H1 (cell line): ENCODE measurements at regions not wholly inside any gene's neighbourhood (a gene's known extent, or its start where the extent isn't known, plus 50 kb on each side); places are given as distances from the start of the nearest gene placed in this dataset.

Source experiments
- CTCF ChIA-PET: fragments of 300-600 bp; sonication (Branson Sonifier 250); formaldehyde crosslinking; loops from one replicate; lab custom pipeline; 2021; ENCODE audit not compliant: partially characterized antibody; lab: Charles Lee
- POLR2A ChIA-PET: fragments of 300-600 bp; sonication (Branson Sonifier 250); formaldehyde crosslinking; loops from one replicate; lab custom pipeline; 2021; ENCODE audit warnings: inconsistent platforms; ENCODE audit not compliant: partially characterized antibody; lab: Charles Lee
- DNase-seq, 2 experiments: peaks; one replicate each; pipeline versions ENCODE4 v3.0.0 to v3.0.0-alpha.2; 2010 to 2022; ENCODE audit warnings: low spot score in 2 of 2, low read depth in 1 of 2, mixed read lengths in 1 of 2
- FAIRE-seq: peaks from 2 replicates; lab custom pipeline; 2011; peaks lifted over from hg19 to GRCh38; lab: Jason Lieb, UNC
- H2AFZ ChIP-seq: 2 replicates; pipeline ENCODE4 v1.8.1; 2012; ENCODE audit warnings: low read length, inconsistent platforms
- H2AK5ac ChIP-seq: 2 replicates; pipeline ENCODE4 v1.6.1; 2013; ENCODE audit warnings: low read depth, low read length
- H2BK120ac ChIP-seq: replicated peaks from 2 replicates; pipeline ENCODE3; 2013; ENCODE audit warnings: low read depth, low read length, inconsistent platforms
- H2BK12ac ChIP-seq: 2 replicates; pipeline ENCODE4 v1.6.1; 2013; ENCODE audit warnings: low read depth, low read length
- H2BK15ac ChIP-seq: 2 replicates; pipeline ENCODE4 v1.6.1; 2013; ENCODE audit warnings: low read length
- H2BK20ac ChIP-seq: 2 replicates; pipeline ENCODE4 v1.6.1; 2013; ENCODE audit warnings: low read length
- H2BK5ac ChIP-seq: 2 replicates; pipeline ENCODE4 v1.6.1; 2013; ENCODE audit warnings: low read depth, low read length
- H3K14ac ChIP-seq: 2 replicates; pipeline ENCODE4 v1.6.1; 2013; ENCODE audit warnings: inconsistent platforms; ENCODE audit not compliant: insufficient read length
- H3K18ac ChIP-seq: 2 replicates; pipeline ENCODE4 v1.6.1; 2013; ENCODE audit warnings: low read length; ENCODE audit errors: extremely low read depth
- H3K23ac ChIP-seq: 2 replicates; pipeline ENCODE4 v1.6.1; 2013; ENCODE audit warnings: inconsistent platforms; ENCODE audit not compliant: insufficient read length
- H3K23me2 ChIP-seq: 2 replicates; pipeline ENCODE4 v1.6.1; 2013; ENCODE audit warnings: low read depth, low read length
- H3K27ac ChIP-seq: 2 replicates; pipeline ENCODE4 v1.6.1; 2011; ENCODE audit warnings: low read depth, low read length, inconsistent platforms
- H3K27me3 ChIP-seq, 4 experiments: replicated peaks in 1 of 4; 1 replicate in 1 of 4; 2 replicates in 3 of 4; pipeline versions ENCODE4 v1.6.1 to v1.8.1; 2011 to 2013; ENCODE audit warnings: low read length in 3 of 4, mild to moderate bottlenecking in 3 of 4, inconsistent platforms in 2 of 4, mixed read lengths in 2 of 4, moderate library complexity in 1 of 4; ENCODE audit not compliant: control insufficient read depth in 3 of 4, insufficient read depth in 3 of 4; ENCODE audit errors: extremely low read depth in 1 of 4
- H3K36me3 ChIP-seq, 4 experiments: 2 replicates each; pipeline versions ENCODE4 v1.6.1 to v1.8.1; 2011 to 2013; ENCODE audit warnings: mild to moderate bottlenecking in 4 of 4, low read length in 3 of 4, moderate library complexity in 2 of 4, control low read depth in 1 of 4, inconsistent platforms in 1 of 4; ENCODE audit not compliant: insufficient read depth in 4 of 4, control insufficient read depth in 2 of 4
- H3K4ac ChIP-seq: replicated peaks from 2 replicates; pipeline ENCODE3; 2013; ENCODE audit warnings: low read length, low read depth, mixed read lengths, inconsistent platforms; ENCODE audit not compliant: insufficient read length
- H3K4me1 ChIP-seq, 4 experiments: replicated peaks in 1 of 4; 1 replicate in 1 of 4; 2 replicates in 3 of 4; pipeline versions ENCODE4 v1.6.1 to v1.8.1; 2011 to 2013; ENCODE audit warnings: low read length in 3 of 4, inconsistent platforms in 2 of 4, mixed read lengths in 1 of 4; ENCODE audit not compliant: insufficient read depth in 4 of 4, control insufficient read depth in 3 of 4
- H3K4me2 ChIP-seq, 2 experiments: 2 replicates each; pipeline versions ENCODE4 v1.6.1 to v1.8.1; 2011 to 2013; ENCODE audit warnings: low read depth in 2 of 2, low read length in 2 of 2, control low read depth in 1 of 2, inconsistent platforms in 1 of 2, mild to moderate bottlenecking in 1 of 2; ENCODE audit not compliant: insufficient read depth in 1 of 2
- H3K4me3 ChIP-seq, 4 experiments: fragments of 200-600, 300-600 bp in 1 of 4; sonication (generic), shearing (Covaris generic), sonication (Bioruptor Twin) in 1 of 4; 2 replicates each; pipeline versions ENCODE4 v1.5.1 to v1.8.1; 2011 to 2016; ENCODE audit warnings: low read length in 4 of 4, low read depth in 3 of 4, control low read depth in 2 of 4, inconsistent platforms in 2 of 4, mild to moderate bottlenecking in 2 of 4, mixed read lengths in 1 of 4, moderate library complexity in 1 of 4; ENCODE audit not compliant: insufficient read depth in 2 of 4; ENCODE audit errors: extremely low read depth in 1 of 4
- H3K56ac ChIP-seq: replicated peaks from 2 replicates; pipeline ENCODE3; 2013; ENCODE audit warnings: low read depth, mild to moderate bottlenecking, mixed read lengths, low read length, inconsistent platforms; ENCODE audit not compliant: insufficient read length
- H3K79me1 ChIP-seq: 2 replicates; pipeline ENCODE4 v1.6.1; 2013; ENCODE audit warnings: low read depth, low read length, control low read depth
- H3K79me2 ChIP-seq, 2 experiments: 2 replicates each; pipeline versions ENCODE4 v1.6.1 to v1.8.1; 2012 to 2013; ENCODE audit warnings: low read length in 2 of 2, mild to moderate bottlenecking in 2 of 2, inconsistent platforms in 1 of 2; ENCODE audit not compliant: insufficient read depth in 2 of 2, control insufficient read depth in 1 of 2
- H3K9ac ChIP-seq, 4 experiments: replicated peaks in 1 of 4; 1 replicate in 1 of 4; 2 replicates in 3 of 4; pipeline versions ENCODE4 v1.6.1 to v1.8.1; 2011 to 2013; ENCODE audit warnings: low read depth in 3 of 4, low read length in 3 of 4, control low read depth in 2 of 4, mild to moderate bottlenecking in 2 of 4, moderate library complexity in 2 of 4, inconsistent platforms in 1 of 4; ENCODE audit errors: extremely low read depth in 1 of 4
- H3K9me3 ChIP-seq, 2 experiments: 2 replicates each; pipeline versions ENCODE4 v1.6.1 to v1.8.1; 2012 to 2013; ENCODE audit warnings: mild to moderate bottlenecking in 2 of 2, moderate library complexity in 2 of 2, control low read depth in 1 of 2, inconsistent platforms in 1 of 2, low read depth in 1 of 2, low read length in 1 of 2, mixed read lengths in 1 of 2; ENCODE audit not compliant: insufficient read depth in 2 of 2
- H4K20me1 ChIP-seq, 2 experiments: replicated peaks in 1 of 2; 2 replicates each; pipeline versions ENCODE3 to v1.8.1; 2011 to 2013; ENCODE audit warnings: inconsistent platforms in 2 of 2, low read length in 2 of 2, mild to moderate bottlenecking in 1 of 2; ENCODE audit not compliant: insufficient read depth in 2 of 2, control insufficient read depth in 1 of 2
- H4K5ac ChIP-seq: 2 replicates; pipeline ENCODE4 v1.6.1; 2013; ENCODE audit warnings: low read length, low read depth, mixed read lengths, inconsistent platforms; ENCODE audit not compliant: insufficient read length
- H4K8ac ChIP-seq: 2 replicates; pipeline ENCODE4 v1.8.0; 2013; ENCODE audit warnings: mild to moderate bottlenecking, moderate library complexity, low read length, inconsistent platforms; ENCODE audit not compliant: insufficient read depth; ENCODE audit errors: extremely low read depth
- H4K91ac ChIP-seq: replicated peaks from 2 replicates; pipeline ENCODE3; 2013; ENCODE audit warnings: low read length, mixed read lengths, inconsistent platforms; ENCODE audit not compliant: insufficient read length
- CEBPB ChIP-seq: IDR thresholded peaks from 2 replicates; pipeline ENCODE4 v1.6.1; 2012; ENCODE audit warnings: low read depth, low read length
- CTCF ChIP-seq, 3 experiments: IDR thresholded peaks; 1 replicate in 2 of 3; 2 replicates in 1 of 3; pipeline versions ENCODE4 v1.5.1 to v1.6.1; 2011; ENCODE audit warnings: low read length in 3 of 3, mild to moderate bottlenecking in 3 of 3, inconsistent platforms in 2 of 3, low read depth in 1 of 3, moderate library complexity in 1 of 3; ENCODE audit not compliant: insufficient read depth in 1 of 3; ENCODE audit errors: control extremely low read depth in 1 of 3
- FOSL1 ChIP-seq: IDR thresholded peaks from 2 replicates; pipeline ENCODE4 v1.6.1; 2011; ENCODE audit warnings: mild to moderate bottlenecking, low read depth, low read length, moderate library complexity; ENCODE audit not compliant: insufficient read depth
- GTF2F1 ChIP-seq: IDR thresholded peaks from 2 replicates; pipeline ENCODE4 v1.6.1; 2012; ENCODE audit warnings: low read depth, low read length, improper control_type of control experiment, borderline replicate concordance
- MAFK ChIP-seq: IDR thresholded peaks from 2 replicates; pipeline ENCODE4 v1.6.1; 2012; ENCODE audit warnings: low read depth, mild to moderate bottlenecking, improper control_type of control experiment, low read length
- SIN3A ChIP-seq, 2 experiments: IDR thresholded peaks in 1 of 2; conservative IDR thresholded peaks in 1 of 2; 2 replicates each; pipeline ENCODE4 v1.6.1; 2011 to 2012; ENCODE audit warnings: low read length in 2 of 2, improper control_type of control experiment in 1 of 2, low read depth in 1 of 2, mild to moderate bottlenecking in 1 of 2
- TAF7 ChIP-seq: optimal IDR thresholded peaks from 2 replicates; pipeline ENCODE3; 2011; ENCODE audit warnings: low read depth, mild to moderate bottlenecking, inconsistent platforms, low read length, moderate library complexity, borderline replicate concordance
- TBP ChIP-seq: IDR thresholded peaks from 2 replicates; pipeline ENCODE4 v1.6.1; 2011; ENCODE audit warnings: low read depth, low read length, improper control_type of control experiment
- WGBS, 2 experiments: shearing (Covaris generic) in 1 of 2; methylation state at CpG; one replicate each; pipeline versions ENCODE4 v1.1.6 to v1.1.7; 2013 to 2015; ENCODE audit warnings: low lambda C conversion rate in 2 of 2, mixed read lengths in 2 of 2, inconsistent platforms in 1 of 2, low coverage in 1 of 2, missing lambda C conversion rate in 1 of 2; ENCODE audit not compliant: insufficient replicate concordance in 2 of 2, insufficient coverage in 1 of 2, insufficient read length in 1 of 2; ENCODE audit errors: extremely low coverage in 1 of 2, missing lambda C conversion rate in 1 of 2; 5-methylcytosine and 5-hydroxymethylcytosine counted together

GRCh38 chr20:56773749-56774148, 144.6 kb downstream of the TFAP2C start (continued):
- no peak for TF ChIP-seq TAF7

GRCh38 chr20:56774873-56775272, 145.8 kb downstream of the TFAP2C start:
- H3K4me2 ChIP-seq = no peak overlapping the region
- H3K4me1 ChIP-seq = peaks cover 0 to 8% (median 0%) of the 10 kb centered on the region in 4 experiments; a peak in 3 of 7 replicates
- CTCF ChIA-PET = no interaction called here
- H2AK5ac ChIP-seq = no peak overlapping the region
- 80% methylated on average over 4 of the region's 5 CpGs; no CpG with 5 or more reads in 1 of the 2 experiments for WGBS, 2 experiments
- H2BK20ac ChIP-seq = no peak overlapping the region
- no peak overlapping the region for H2BK12ac ChIP-seq
- POLR2A ChIA-PET = no interaction called here
- H2BK5ac ChIP-seq = no peak overlapping the region
- H3K23me2 ChIP-seq = no peaks in the 10 kb centered on the region
- no peaks in the 10 kb centered on the region for H3K79me1 ChIP-seq
- H2BK120ac ChIP-seq = no peak overlapping the region
- no peak overlapping the region for H3K23ac ChIP-seq
- H3K9ac ChIP-seq = no peak overlapping the region
- H4K20me1 ChIP-seq = no peaks in the 10 kb centered on the region
- no peak overlapping the region for H3K56ac ChIP-seq
- H3K36me3 ChIP-seq = no peaks in the 10 kb centered on the region
- H3K27ac ChIP-seq = no peak overlapping the region
- FAIRE-seq = no peak
- H3K4me3 ChIP-seq = no peak overlapping the region
- no peaks in the 10 kb centered on the region for H3K79me2 ChIP-seq
- no peak overlapping the region for H3K14ac ChIP-seq
- H4K91ac ChIP-seq = no peak overlapping the region
- H4K5ac ChIP-seq = no peak overlapping the region
- DNase-seq = no peak
- TF ChIP-seq CTCF (IDR thresholded peaks at IDR 0.05; ENCODE audit: control extremely low read depth in 1 of 3, insufficient read depth in 1 of 3, low read depth in 1 of 3, low read length in 3 of 3) (no peak), FOSL1 (no peak), GTF2F1 (no peak), MAFK (no peak), CEBPB (no peak), SIN3A (conservative IDR thresholded peaks at IDR 0.05 in 1 of 2, IDR thresholded peaks at IDR 0.05 in 1 of 2; ENCODE audit: low read depth in 1 of 2, low read length in 2 of 2) (no peak), TBP (no peak)
- H2AFZ ChIP-seq = no peak overlapping the region
- no peak overlapping the region for H3K4ac ChIP-seq
- H3K27me3 ChIP-seq = no peaks in the 10 kb centered on the region
- no peak overlapping the region for H2BK15ac ChIP-seq
- H3K18ac ChIP-seq = no peak overlapping the region
- no peaks in the 10 kb centered on the region for H3K9me3 ChIP-seq
- H4K8ac ChIP-seq = no peak overlapping the region
